ENCODE measurements at regions not wholly inside any gene's neighbourhood (a gene's known extent, or its start where the extent isn't known, plus 50 kb on each side); places are given as distances from the start of the nearest gene placed in this dataset.

GRCh38 chr18:10124967-10125366 is 211.2 kb downstream of the VAPA start:
- no peak for TF ChIP-seq EZH2 (IDR thresholded peaks at IDR 0.05)
- no peak for TF ChIP-seq ZNF274 (IDR thresholded peaks at IDR 0.05; ENCODE audit: low read depth, low read length)
- TF ChIP-seq CTCF (IDR thresholded peaks at IDR 0.05 in 2 of 3, conservative IDR thresholded peaks at IDR 0.05 in 1 of 3; ENCODE audit: borderline replicate concordance in 1 of 3, insufficient read depth in 1 of 3, low read depth in 2 of 3, low read length in 2 of 3) = no peak
- no peak for TF ChIP-seq SP1 (IDR thresholded peaks at IDR 0.05; ENCODE audit: low read depth)
- H3K4me2 ChIP-seq (ENCODE audit: low read length) = no peak overlapping the region
- no peak for ATAC-seq
- no peaks in the 10 kb centered on the region for H3K9me2 ChIP-seq (ENCODE audit: insufficient read depth)
- no peaks in the 10 kb centered on the region for H3K36me3 ChIP-seq (ENCODE audit: control insufficient read depth in 1 of 2, insufficient read depth in 2 of 2, low read length in 2 of 2)
- no peaks in the 10 kb centered on the region for H4K20me1 ChIP-seq (ENCODE audit: insufficient read depth)
- no peaks in the 10 kb centered on the region for H3K9me3 ChIP-seq (ENCODE audit: control insufficient read depth in 1 of 2, insufficient read depth in 1 of 2, low read depth in 1 of 2, low read length in 2 of 2)
- no peak overlapping the region for H2AFZ ChIP-seq (ENCODE audit: low read depth, low read length, poor library complexity, severe bottlenecking)
- H3K27me3 ChIP-seq (ENCODE audit: insufficient read depth, low read length) = peaks cover 19% of the 10 kb centered on the region; the same call in 1 of the 2 replicates
- peaks cover 0 to 6% of the 10 kb centered on the region in 2 experiments; a peak in 1 of 4 replicates for H3K4me1 ChIP-seq (ENCODE audit: control insufficient read depth in 1 of 2, insufficient read depth in 2 of 2, low read length in 2 of 2)
- ChIA-PET POLR2A (no interaction called here), RAD21 (ENCODE audit: low non-redundant PET in 1 of 2, low total read pairs in 2 of 2, uncharacterized antibody in 2 of 2, unreplicated experiment in 2 of 2) (no interaction called here), CTCF (no interaction called here)
- H3K9ac ChIP-seq (ENCODE audit: low read length) = no peak overlapping the region
- intact Hi-C loops (cut with micrococcal nuclease) = no loop called here
- H3K27ac ChIP-seq (ENCODE audit: low read depth, low read length) = no peak overlapping the region
- no peaks in the 10 kb centered on the region for H3K79me2 ChIP-seq (ENCODE audit: insufficient read depth, low read length)
- no peak for DNase-seq (ENCODE audit: low read depth, low spot score)
- no TSS peak for BruUV-seq (replicated peaks)
- no peak overlapping the region for H3K4me3 ChIP-seq (replicated peaks in 1 of 2; ENCODE audit: low read depth in 1 of 2, low read length in 2 of 2)

GRCh38 chr18:10127729-10128128 is 213.9 kb downstream of the VAPA start:
- no peak overlapping the region for H3K4me3 ChIP-seq (replicated peaks in 1 of 2; ENCODE audit: low read depth in 1 of 2, low read length in 2 of 2)
- H3K36me3 ChIP-seq (ENCODE audit: control insufficient read depth in 1 of 2, insufficient read depth in 2 of 2, low read length in 2 of 2) = no peaks in the 10 kb centered on the region
- ChIA-PET CTCF (no interaction called here), POLR2A (no interaction called here), RAD21 (ENCODE audit: low non-redundant PET in 1 of 2, low total read pairs in 2 of 2, uncharacterized antibody in 2 of 2, unreplicated experiment in 2 of 2) (no interaction called here)
- H3K27me3 ChIP-seq (ENCODE audit: insufficient read depth, low read length) = peaks cover 30% of the 10 kb centered on the region
- no peak overlapping the region for H2AFZ ChIP-seq (ENCODE audit: low read depth, low read length, poor library complexity, severe bottlenecking)
- TF ChIP-seq ATF3 (IDR thresholded peaks at IDR 0.05) (no peak), JUND (IDR thresholded peaks at IDR 0.05) (no peak), EZH2 (IDR thresholded peaks at IDR 0.05) (no peak), ZFX (IDR thresholded peaks at IDR 0.05) (no peak), CEBPB (IDR thresholded peaks at IDR 0.05; ENCODE audit: low read depth) (no peak), SRF (IDR thresholded peaks at IDR 0.05; ENCODE audit: low read depth) (no peak), MAX (IDR thresholded peaks at IDR 0.05) (no peak), POLR2AphosphoS5 (IDR thresholded peaks at IDR 0.05; ENCODE audit: low read depth, low read length) (no peak)
- ATAC-seq = no peak
- peaks cover 13 to 15% of the 10 kb centered on the region in 2 experiments; a peak in 3 of 4 replicates for H3K4me1 ChIP-seq (ENCODE audit: control insufficient read depth in 1 of 2, insufficient read depth in 2 of 2, low read length in 2 of 2)
- H3K79me2 ChIP-seq (ENCODE audit: insufficient read depth, low read length) = no peaks in the 10 kb centered on the region
- H3K27ac ChIP-seq (ENCODE audit: low read depth, low read length) = no peak overlapping the region
- no peaks in the 10 kb centered on the region for H3K9me3 ChIP-seq (ENCODE audit: control insufficient read depth in 1 of 2, insufficient read depth in 1 of 2, low read depth in 1 of 2, low read length in 2 of 2)
- no peak overlapping the region for H3K9ac ChIP-seq (ENCODE audit: low read length)
- H4K20me1 ChIP-seq (ENCODE audit: insufficient read depth) = no peaks in the 10 kb centered on the region
- no TSS peak for BruUV-seq (replicated peaks)
- no peak overlapping the region for H3K4me2 ChIP-seq (ENCODE audit: low read length)
- no peak for DNase-seq (ENCODE audit: low read depth, low spot score)
- intact Hi-C loops (cut with micrococcal nuclease) = no loop called here
- H3K9me2 ChIP-seq (ENCODE audit: insufficient read depth) = no peaks in the 10 kb centered on the region

Measured in HCT116 (cell line).